T follicular helper cell (primary cell): ENCODE measurements at regions not wholly inside any gene's neighbourhood (a gene's known extent, or its start where the extent isn't known, plus 50 kb on each side); places are given as distances from the start of the nearest gene placed in this dataset.
A peak's percentile ranks its signal among the peaks of the same experiment; 100 is the strongest.

ENCODE experiments used
- DNase-seq: peaks from one replicate; pipeline ENCODE4 v3.0.0-alpha.2; 2020; ENCODE audit warnings: low read depth

GRCh38 chr10:44854693-44855350 lies 56.3 kb upstream of the TMEM72 start:
- no peak for DNase-seq

- DNase-seq = no peak
Observed at GRCh38 chr10:44856696-44857095, 54.4 kb upstream of the TMEM72 start.

DNA sequence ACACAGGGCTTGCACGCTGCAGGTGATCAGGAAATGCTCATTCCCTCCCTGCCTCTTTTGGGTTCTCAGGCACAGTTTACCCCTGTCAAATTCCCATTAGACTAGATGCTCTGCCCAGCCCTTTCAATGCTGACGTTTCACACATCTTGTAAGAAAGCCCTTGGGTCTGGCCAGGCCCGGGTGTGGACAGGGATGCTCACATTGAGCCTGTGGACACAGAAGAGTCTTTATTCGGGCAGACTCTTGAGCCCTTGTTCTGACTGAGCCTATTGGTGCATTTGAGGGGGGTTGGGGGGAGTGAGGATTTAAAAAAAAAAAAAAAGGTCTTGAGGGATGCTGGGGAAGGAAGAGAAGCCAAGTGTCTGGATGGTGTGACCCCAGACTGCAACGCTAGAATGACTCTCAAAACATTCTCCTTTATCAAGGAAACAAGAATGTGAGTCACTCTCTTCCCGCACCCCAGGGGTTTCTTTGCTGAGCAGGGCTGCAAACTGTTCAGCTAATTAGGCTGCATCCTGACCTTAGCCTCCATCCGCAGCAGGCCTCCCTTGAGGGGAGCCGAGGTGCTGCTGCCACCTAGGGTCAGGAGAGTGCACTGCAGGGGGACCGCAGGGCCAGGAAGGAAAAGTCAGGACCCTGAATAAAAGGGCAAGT lies 53.6 kb upstream of the TMEM72 start:
- DNase-seq = peak; percentile 20

DNA sequence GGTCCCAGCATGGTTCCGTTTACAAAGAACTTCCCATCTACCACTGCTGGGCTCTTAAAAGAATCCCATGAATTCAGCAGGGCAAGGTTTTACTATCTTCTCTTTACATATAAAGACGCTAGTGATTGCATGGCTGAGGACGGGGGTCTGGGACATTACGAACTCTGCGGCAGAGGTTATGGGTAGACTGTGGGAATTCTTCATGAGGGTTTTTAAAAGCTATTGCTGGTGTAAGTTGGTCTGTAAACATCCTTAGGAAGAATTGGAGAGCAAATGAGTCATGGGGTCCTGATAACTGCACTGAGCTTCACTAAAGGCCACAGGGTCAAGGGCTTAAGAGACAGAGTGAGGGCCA lies 53.1 kb upstream of the TMEM72 start:
- no peak for DNase-seq

- no peak for DNase-seq
Observed at GRCh38 chr10:44858988-44859387, 52.1 kb upstream of the TMEM72 start.

DNA sequence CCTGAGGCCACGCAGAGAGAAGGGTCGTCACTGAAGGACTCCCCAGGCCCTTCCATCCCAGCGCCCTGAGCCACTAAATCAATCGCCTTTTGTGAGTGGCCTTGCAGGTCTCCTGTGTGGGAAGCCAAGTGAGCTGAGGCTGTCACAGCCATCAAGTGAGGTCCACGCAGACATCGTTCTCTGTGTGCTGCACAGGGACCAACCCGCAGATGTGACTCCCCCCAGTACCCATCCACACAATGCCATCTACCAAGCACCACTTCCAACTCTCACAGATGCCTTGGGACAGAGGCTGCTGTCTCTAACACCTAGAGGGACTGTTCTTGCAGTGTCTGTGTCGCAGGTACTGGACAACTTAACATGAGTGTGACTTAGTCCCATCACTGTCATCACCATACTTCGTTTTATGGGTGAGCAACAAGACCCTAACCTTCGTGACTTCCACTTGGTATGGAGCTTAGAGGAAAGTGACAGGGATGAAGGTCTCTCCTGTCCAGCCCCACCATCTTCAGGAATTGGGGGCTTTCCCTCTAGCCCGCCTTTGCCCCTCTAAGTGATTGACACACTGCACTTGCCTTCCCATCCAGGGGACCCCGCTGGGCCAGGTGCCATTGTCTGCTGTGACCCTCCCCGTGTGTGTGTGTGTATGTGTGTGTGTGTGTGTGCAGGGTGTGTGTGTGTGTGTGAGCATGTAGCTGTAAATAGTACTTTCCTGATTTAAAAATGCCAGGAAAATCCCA lies 51.4 kb upstream of the TMEM72 start:
- DNase-seq = no peak

- no peak for DNase-seq
Observed at GRCh38 chr10:44860811-44861736, 50.1 kb upstream of the TMEM72 start.
